ENCODE measurements at regions not wholly inside any gene's neighbourhood (a gene's known extent, or its start where the extent isn't known, plus 50 kb on each side); places are given as distances from the start of the nearest gene placed in this dataset.

GRCh38 chr14:97649752-97650151 lies 852.6 kb downstream of the VRK1 start:
- TF ChIP-seq POLR2AphosphoS5 (IDR thresholded peaks at IDR 0.05; ENCODE audit: low read depth, low read length) (no peak), POLR2A (IDR thresholded peaks at IDR 0.05; ENCODE audit: low read depth, low read length) (no peak), TAF1 (IDR thresholded peaks at IDR 0.05; ENCODE audit: low read depth, low read length) (no peak), SPI1 (IDR thresholded peaks at IDR 0.05; ENCODE audit: low read depth, low read length) (no peak)

Data from GM12891 (cell line).